ENCODE measurements at regions not wholly inside any gene's neighbourhood (a gene's known extent, or its start where the extent isn't known, plus 50 kb on each side); places are given as distances from the start of the nearest gene placed in this dataset.

DNA sequence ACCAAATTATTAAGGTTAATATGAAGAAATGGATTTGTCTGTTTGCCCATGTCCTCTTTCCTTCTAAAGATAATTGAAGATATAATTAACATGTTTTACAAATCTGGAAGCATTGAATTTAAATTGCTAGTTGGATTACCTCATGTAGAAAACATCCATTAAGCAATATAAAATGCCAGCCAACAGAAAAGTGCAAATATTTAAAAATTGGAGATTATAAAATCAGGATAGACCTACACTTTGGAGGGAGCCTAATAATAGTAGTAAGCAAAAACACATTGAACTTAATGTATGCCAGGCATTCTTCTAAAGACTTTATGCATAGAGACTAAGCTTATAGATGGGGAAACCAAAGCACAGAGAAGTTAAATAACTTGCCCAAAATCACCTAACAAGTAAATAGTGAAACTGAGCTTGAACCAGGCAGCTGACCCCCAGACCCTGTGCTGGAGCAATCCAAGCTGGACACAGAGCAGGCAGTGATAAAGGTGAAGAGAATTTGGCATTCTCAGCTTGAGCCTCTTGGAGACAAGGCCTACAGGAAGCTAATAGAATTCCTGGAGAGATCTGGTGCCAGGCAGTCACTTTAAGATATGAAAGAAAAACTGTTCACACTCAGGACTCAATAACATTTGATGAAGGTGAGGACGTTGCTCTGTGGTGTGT lies 119.8 kb downstream of the ASCL1 start:
- no peaks in the 10 kb centered on the region for H3K9me3 ChIP-seq (ENCODE audit: insufficient read depth in 2 of 2, low read depth in 1 of 2, low read length in 1 of 2)
- H3K4me1 ChIP-seq (replicated peaks in 1 of 4; ENCODE audit: control insufficient read depth in 3 of 4, insufficient read depth in 4 of 4, low read length in 3 of 4) = no peaks in the 10 kb centered on the region
- H2BK20ac ChIP-seq (ENCODE audit: low read length) = no peak overlapping the region
- no peak overlapping the region for H4K91ac ChIP-seq (replicated peaks; ENCODE audit: insufficient read length, low read length)
- H3K23me2 ChIP-seq (ENCODE audit: low read depth, low read length) = no peaks in the 10 kb centered on the region
- no peaks in the 10 kb centered on the region for H3K36me3 ChIP-seq (ENCODE audit: control insufficient read depth in 2 of 4, insufficient read depth in 4 of 4, low read length in 3 of 4)
- CTCF ChIA-PET (ENCODE audit: partially characterized antibody) = no interaction called here
- H3K4me3 ChIP-seq (ENCODE audit: extremely low read depth in 1 of 4, insufficient read depth in 2 of 4, low read depth in 3 of 4, low read length in 4 of 4) = no peak overlapping the region
- no peak overlapping the region for H4K5ac ChIP-seq (ENCODE audit: insufficient read length, low read depth, low read length)
- DNase-seq (ENCODE audit: low read depth in 1 of 2, low spot score in 2 of 2) (no peak), FAIRE-seq (no peak)
- H2BK120ac ChIP-seq (replicated peaks; ENCODE audit: low read depth, low read length) = no peak overlapping the region
- H3K23ac ChIP-seq (ENCODE audit: insufficient read length) = no peak overlapping the region
- no peak overlapping the region for H3K18ac ChIP-seq (ENCODE audit: extremely low read depth, low read length)
- POLR2A ChIA-PET (ENCODE audit: partially characterized antibody) = no interaction called here
- no peak overlapping the region for H3K14ac ChIP-seq (ENCODE audit: insufficient read length)
- no peak overlapping the region for H2AFZ ChIP-seq (ENCODE audit: low read length)
- no peak overlapping the region for H2BK15ac ChIP-seq (ENCODE audit: low read length)
- no peaks in the 10 kb centered on the region for H4K20me1 ChIP-seq (replicated peaks in 1 of 2; ENCODE audit: control insufficient read depth in 1 of 2, insufficient read depth in 2 of 2, low read length in 2 of 2)
- no peak overlapping the region for H3K9ac ChIP-seq (replicated peaks in 1 of 4; ENCODE audit: extremely low read depth in 1 of 4, low read depth in 3 of 4, low read length in 3 of 4)
- H2BK12ac ChIP-seq (ENCODE audit: low read depth, low read length) = no peak overlapping the region
- H3K4ac ChIP-seq (replicated peaks; ENCODE audit: insufficient read length, low read depth, low read length) = no peak overlapping the region
- no peaks in the 10 kb centered on the region for H3K79me1 ChIP-seq (ENCODE audit: low read depth, low read length)
- H3K4me2 ChIP-seq (ENCODE audit: insufficient read depth in 1 of 2, low read depth in 2 of 2, low read length in 2 of 2) = no peak overlapping the region
- no peaks in the 10 kb centered on the region for H3K79me2 ChIP-seq (ENCODE audit: control insufficient read depth in 1 of 2, insufficient read depth in 2 of 2, low read length in 2 of 2)
- H3K56ac ChIP-seq (replicated peaks; ENCODE audit: insufficient read length, low read depth, low read length) = no peak overlapping the region
- 0 out of 2 replicates have a peak overlapping the region, but pooled peaks have one; percentile 50 for H2BK5ac ChIP-seq (ENCODE audit: low read depth, low read length)
- H4K8ac ChIP-seq (ENCODE audit: extremely low read depth, insufficient read depth, low read length) = no peak overlapping the region
- TF ChIP-seq EZH2 (IDR thresholded peaks at IDR 0.05; ENCODE audit: low read depth, low read length, severe bottlenecking) (no peak), KDM4A (IDR thresholded peaks at IDR 0.05; ENCODE audit: low read depth, low read length, severe bottlenecking) (no peak), CBX5 (IDR thresholded peaks at IDR 0.05; ENCODE audit: low read depth, low read length) (no peak), TBP (IDR thresholded peaks at IDR 0.05; ENCODE audit: low read depth, low read length) (no peak), TAF7 (optimal IDR thresholded peaks at IDR 0.05; ENCODE audit: borderline replicate concordance, low read depth, low read length) (no peak), POLR2AphosphoS5 (IDR thresholded peaks at IDR 0.05; ENCODE audit: low read depth, low read length) (no peak), BCL11A (IDR thresholded peaks at IDR 0.05; ENCODE audit: low read depth in 2 of 2, low read length in 2 of 2) (no peak), FOSL1 (IDR thresholded peaks at IDR 0.05; ENCODE audit: insufficient read depth, low read depth, low read length) (no peak), NANOG (IDR thresholded peaks at IDR 0.05; ENCODE audit: insufficient read depth, low read depth, low read length, poor library complexity, severe bottlenecking) (no peak), SP1 (IDR thresholded peaks at IDR 0.05; ENCODE audit: low read depth, low read length) (no peak), SIX5 (IDR thresholded peaks at IDR 0.05; ENCODE audit: low read depth, low read length) (no peak), TEAD4 (IDR thresholded peaks at IDR 0.05; ENCODE audit: low read depth, low read length) (no peak)
- TF ChIP-seq, protein P1, sequence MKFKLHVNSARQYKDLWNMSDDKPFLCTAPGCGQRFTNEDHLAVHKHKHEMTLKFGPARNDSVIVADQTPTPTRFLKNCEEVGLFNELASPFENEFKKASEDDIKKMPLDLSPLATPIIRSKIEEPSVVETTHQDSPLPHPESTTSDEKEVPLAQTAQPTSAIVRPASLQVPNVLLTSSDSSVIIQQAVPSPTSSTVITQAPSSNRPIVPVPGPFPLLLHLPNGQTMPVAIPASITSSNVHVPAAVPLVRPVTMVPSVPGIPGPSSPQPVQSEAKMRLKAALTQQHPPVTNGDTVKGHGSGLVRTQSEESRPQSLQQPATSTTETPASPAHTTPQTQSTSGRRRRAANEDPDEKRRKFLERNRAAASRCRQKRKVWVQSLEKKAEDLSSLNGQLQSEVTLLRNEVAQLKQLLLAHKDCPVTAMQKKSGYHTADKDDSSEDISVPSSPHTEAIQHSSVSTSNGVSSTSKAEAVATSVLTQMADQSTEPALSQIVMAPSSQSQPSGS (IDR thresholded peaks at IDR 0.05; ENCODE audit: low read length) = no peak
- H2AK5ac ChIP-seq (ENCODE audit: low read depth, low read length) = no peak overlapping the region
- 81% methylated on average over 1 of the region's 1 CpG; no CpG with 5 or more reads in 1 of the 2 experiments for WGBS, 2 experiments (ENCODE audit: extremely low coverage in 1 of 2, insufficient coverage in 1 of 2, insufficient read length in 1 of 2, insufficient replicate concordance in 2 of 2, low coverage in 1 of 2, low lambda C conversion rate in 2 of 2, missing lambda C conversion rate in 1 of 2)
- no peak overlapping the region for H3K27ac ChIP-seq (ENCODE audit: low read depth, low read length)
- H3K27me3 ChIP-seq (replicated peaks in 1 of 4; ENCODE audit: control insufficient read depth in 3 of 4, extremely low read depth in 1 of 4, insufficient read depth in 3 of 4, low read length in 3 of 4) = no peaks in the 10 kb centered on the region
